ENCODE measurements at regions not wholly inside any gene's neighbourhood (a gene's known extent, or its start where the extent isn't known, plus 50 kb on each side); places are given as distances from the start of the nearest gene placed in this dataset.

GRCh38 chr6:40074306-40075055 is 140.2 kb upstream of the MOCS1 start:
- DNase-seq = no peak

- no peak for DNase-seq
Measured at GRCh38 chr6:40066372-40066771, 132.1 kb upstream of the MOCS1 start.

GRCh38 chr6:40056865-40057264 is 122.6 kb upstream of the MOCS1 start:
- DNase-seq = no peak

GRCh38 chr6:40054602-40055001 is 120.3 kb upstream of the MOCS1 start:
- no peak for DNase-seq

- no peak for DNase-seq
Measured at GRCh38 chr6:40054186-40054585, 119.9 kb upstream of the MOCS1 start.

- no peak for DNase-seq
Measured at GRCh38 chr6:40049128-40049527, 114.9 kb upstream of the MOCS1 start.

GRCh38 chr6:40044196-40044595 is 109.9 kb upstream of the MOCS1 start:
- DNase-seq = no peak

GRCh38 chr6:40042232-40042631 is 108.0 kb upstream of the MOCS1 start:
- DNase-seq = no peak

- no peak for DNase-seq
Measured at GRCh38 chr6:40039042-40039441, 104.8 kb upstream of the MOCS1 start.

GRCh38 chr6:40038626-40039025 is 104.4 kb upstream of the MOCS1 start:
- no peak for DNase-seq

GRCh38 chr6:40037271-40037670 is 103.0 kb upstream of the MOCS1 start:
- no peak for DNase-seq

- no peak for DNase-seq
Measured at GRCh38 chr6:40036186-40036585, 101.9 kb upstream of the MOCS1 start.

GRCh38 chr6:40028449-40028848 is 94.2 kb upstream of the MOCS1 start:
- no peak for DNase-seq

- DNase-seq = no peak
Measured at GRCh38 chr6:40022867-40023266, 88.6 kb upstream of the MOCS1 start.

- no peak for DNase-seq
Measured at GRCh38 chr6:40020166-40020565, 85.9 kb upstream of the MOCS1 start.

- no peak for DNase-seq
Measured at GRCh38 chr6:40015530-40015929, 81.3 kb upstream of the MOCS1 start.

- DNase-seq = no peak
Measured at GRCh38 chr6:40011844-40012243, 77.6 kb upstream of the MOCS1 start.

- no peak for DNase-seq
Measured at GRCh38 chr6:40000964-40001515, 66.8 kb upstream of the MOCS1 start.

GRCh38 chr6:39999006-39999867 is 65.0 kb upstream of the MOCS1 start:
- DNase-seq = no peak

GRCh38 chr6:39998126-39998525 is 63.9 kb upstream of the MOCS1 start:
- no peak for DNase-seq

GRCh38 chr6:39997101-39997635 is 62.9 kb upstream of the MOCS1 start:
- DNase-seq = no peak

GRCh38 chr6:39995633-39996032 is 61.4 kb upstream of the MOCS1 start:
- no peak for DNase-seq
